HG03575 (cell line): ENCODE measurements at regions not wholly inside any gene's neighbourhood (a gene's known extent, or its start where the extent isn't known, plus 50 kb on each side); places are given as distances from the start of the nearest gene placed in this dataset.
"Not testable (repeated sequence)": the region's sequence is repeated elsewhere in the genome, so short reads cannot be mapped to it uniquely, and the experiment has no call there.

ENCODE experiments used
- ATAC-seq: cut with Tn5 transposase; IDR thresholded peaks from one replicate; pipeline ENCODE4 v1.9.1; 2021; ENCODE audit not compliant: unreplicated experiment, insufficient number of reproducible peaks, low FRiP score; ENCODE audit errors: extremely low read depth

DNA sequence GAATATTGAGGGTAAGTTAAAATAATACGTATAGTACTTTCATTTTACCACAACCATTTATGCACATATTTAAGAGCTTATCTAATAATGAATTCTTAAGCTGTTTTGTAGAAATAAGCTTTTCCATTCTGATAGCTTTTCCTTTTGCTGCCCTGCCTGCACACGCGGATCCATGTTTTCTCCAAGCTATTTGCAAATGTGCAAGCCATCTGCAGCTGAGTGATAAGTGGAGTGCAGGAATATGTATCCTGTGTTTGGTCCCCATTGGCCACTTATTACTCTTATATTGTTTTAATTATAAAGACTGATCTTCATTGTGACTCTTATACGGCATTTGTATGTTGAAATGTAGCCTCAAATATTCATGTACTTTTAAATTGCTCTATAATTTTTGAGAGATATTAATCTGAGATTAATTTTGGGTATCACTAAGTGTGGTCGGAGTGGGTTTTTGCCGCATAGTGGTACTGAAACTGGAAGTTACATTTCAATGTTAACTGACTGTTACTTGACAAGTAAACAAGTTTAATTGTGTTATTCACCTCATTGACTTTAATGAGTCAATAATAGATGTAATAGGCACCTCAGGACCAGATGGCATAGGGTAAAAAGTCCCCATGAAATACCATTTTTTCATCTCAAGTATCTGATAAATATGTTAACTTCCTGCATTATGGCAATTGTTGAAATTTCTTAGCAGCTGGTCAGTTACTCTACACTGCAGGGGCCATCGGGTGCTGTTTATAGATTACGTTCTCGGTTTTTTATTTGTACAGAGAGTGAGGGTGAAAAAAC lies 1567.4 kb downstream of the EFNB2 start:
- ATAC-seq: no peak

DNA sequence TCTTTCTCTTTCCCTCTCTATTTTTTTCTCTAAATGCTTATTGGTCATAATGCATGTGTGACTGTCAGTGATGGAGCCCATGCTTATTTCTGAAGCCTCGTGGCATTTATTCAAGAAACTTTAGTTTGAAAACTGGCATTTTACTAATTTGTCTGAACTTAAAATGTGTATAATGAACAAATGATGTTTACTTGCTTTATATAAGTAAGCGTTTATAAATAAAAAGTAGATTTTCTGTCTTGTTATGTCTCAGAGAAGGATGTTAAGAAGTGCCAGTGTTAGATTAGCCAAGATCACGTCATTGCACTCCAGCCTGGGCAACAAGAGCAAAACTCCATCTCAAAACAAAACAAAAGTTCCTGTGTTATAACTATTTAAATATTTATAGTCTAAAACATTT lies 1568.1 kb downstream of the EFNB2 start:
- ATAC-seq: no peak

DNA sequence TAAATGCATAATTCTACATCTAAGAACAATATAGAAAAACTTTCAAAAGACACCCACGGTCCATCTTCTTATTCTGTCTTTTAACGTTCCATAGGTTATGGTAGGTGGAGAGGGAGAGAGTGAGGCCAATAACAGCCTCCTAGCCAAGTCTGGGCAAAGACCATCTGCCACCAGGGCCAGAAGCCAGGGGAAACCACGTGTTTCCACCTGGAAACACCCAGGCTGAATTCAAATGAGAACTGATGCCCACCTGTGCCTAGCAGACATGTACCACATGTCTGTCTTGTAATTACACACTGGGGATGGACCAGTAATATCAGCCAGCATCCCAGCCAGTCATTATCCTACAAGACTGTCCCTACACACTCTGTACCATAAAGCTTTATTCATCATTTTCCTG lies 1573.1 kb downstream of the EFNB2 start:
- no peak for ATAC-seq

DNA sequence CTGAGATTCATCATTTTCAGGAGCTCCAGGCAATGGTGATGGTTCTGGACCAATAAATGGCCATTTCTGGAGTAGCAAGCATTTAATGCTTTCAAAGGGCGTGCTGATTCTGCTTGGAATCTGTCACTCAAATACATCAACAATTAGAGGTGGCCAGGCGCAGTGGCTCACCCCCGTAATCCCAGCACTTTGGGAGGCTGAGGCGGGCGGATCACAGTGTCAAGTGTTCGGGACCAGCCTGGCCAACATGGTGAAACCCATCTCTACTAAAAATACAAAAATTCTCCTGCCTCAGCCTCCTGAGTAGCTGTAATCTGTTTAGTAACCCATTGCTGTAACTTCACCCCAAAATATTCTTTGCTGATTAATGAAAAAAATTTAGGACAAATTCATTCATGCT lies 1574.2 kb downstream of the EFNB2 start:
- no peak for ATAC-seq

DNA sequence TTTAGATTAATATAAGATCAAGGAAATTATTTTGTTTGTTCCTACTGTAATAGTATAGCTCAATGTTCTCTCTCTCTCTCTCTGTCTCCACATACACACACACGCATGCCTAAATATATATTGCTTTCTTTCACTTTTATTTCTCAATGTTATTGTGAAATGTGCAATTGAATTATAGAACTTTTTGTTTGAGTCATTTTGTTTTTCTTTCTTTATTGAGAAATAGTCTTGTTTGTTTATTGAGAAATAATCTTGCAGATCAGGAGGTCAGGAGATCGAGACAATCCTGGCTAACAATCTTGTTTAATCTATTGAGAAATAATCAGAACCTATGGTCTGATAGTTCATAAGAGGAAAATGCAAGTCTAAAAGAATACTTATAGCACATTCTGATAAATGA lies 1581.3 kb downstream of the EFNB2 start:
- no peak for ATAC-seq

DNA sequence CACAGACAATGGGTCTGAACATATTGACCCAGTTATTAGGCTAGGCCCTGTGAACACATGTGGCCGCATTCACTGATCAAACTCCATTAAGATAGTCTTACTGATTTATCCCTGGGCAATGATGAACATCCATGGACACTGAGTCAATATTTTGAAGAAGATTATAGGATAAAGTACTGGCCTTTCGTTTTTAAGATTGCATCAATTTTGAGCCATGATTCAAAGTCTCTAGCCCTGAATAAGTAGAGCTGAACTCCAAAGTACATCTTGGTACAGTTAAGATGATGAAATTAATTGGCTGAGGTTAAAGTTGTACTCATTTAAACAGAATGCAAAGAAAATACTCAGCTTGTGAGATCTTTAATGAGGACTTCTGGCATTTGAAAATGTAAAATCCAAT lies 1581.9 kb downstream of the EFNB2 start:
- ATAC-seq: no peak

DNA sequence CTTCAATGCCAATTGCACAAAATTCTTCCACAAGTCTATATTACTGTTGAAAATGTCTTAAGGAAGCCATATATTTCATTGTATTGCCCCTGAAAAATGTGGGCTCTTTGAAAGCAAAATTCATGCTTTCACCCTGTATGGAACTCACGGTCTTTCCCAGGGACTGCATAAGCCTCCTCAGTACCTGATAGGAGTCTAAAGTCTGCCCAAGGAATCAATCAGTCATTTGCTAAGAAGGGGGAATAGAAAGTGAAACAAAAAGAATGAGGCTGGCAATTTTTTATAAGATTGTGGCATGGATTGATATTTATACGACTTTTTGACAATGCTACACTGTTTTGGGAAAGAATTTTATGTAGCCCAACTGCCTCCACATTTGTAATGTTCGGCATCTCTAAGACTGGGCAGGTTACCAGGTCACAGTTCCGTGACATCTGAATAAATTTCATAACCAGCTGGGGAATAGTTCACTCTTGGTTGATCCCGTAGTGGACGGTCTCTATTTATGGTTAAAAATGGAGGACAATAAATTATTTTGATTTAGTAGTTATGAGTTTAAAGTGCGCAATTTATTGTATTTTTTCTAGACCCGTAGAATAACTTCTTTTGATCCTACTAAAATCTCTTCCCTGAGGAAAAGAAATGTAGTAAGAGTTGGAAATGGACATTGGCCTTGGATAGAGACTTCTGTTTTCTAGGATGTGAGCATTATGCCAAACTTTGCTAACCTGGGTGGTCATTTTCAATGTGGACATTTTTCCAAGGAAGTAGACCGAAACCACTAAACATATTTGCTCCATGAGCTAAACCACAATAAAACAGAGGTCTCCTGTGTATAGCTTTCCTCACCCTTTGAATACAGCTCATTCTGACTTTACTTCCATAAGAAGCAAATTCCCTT lies 1585.4 kb downstream of the EFNB2 start:
- no peak for ATAC-seq

DNA sequence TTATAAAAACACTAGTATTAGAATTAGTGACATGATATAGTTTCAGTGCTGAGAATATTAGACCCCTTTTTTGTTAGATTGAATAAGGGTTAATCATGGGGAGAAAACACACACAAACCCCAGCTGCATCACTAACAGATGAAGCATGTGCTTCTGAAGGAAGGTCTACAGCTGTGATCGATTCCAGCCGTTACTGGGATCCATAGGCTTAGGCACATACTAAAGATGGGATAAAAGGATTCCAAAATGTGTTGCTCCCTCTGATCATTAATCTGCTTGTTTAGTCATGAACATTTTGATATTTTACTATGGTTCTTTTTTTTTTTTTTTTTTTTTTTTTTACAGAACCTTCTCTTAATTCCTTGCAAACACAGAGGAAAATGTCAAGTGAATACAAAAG lies 1591.3 kb downstream of the EFNB2 start:
- ATAC-seq: no peak

DNA sequence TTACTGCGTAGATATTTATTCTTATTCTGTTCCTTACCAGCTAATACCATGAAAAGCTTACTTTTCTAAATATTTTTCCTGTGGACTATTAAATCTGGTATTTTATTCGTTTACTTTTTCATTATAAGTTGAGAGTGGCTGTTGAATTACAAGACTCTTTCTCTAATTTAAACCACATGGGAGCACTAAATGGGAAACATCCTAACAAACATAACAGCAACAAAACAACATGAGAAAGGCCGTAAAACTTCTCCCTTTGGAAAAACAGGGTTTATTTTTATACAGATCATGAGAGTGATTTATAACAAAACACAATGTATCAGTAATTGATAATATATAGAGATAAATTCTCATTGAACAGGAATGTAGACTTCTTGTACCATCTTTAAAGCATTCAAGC lies 1592.1 kb downstream of the EFNB2 start:
- no peak for ATAC-seq

DNA sequence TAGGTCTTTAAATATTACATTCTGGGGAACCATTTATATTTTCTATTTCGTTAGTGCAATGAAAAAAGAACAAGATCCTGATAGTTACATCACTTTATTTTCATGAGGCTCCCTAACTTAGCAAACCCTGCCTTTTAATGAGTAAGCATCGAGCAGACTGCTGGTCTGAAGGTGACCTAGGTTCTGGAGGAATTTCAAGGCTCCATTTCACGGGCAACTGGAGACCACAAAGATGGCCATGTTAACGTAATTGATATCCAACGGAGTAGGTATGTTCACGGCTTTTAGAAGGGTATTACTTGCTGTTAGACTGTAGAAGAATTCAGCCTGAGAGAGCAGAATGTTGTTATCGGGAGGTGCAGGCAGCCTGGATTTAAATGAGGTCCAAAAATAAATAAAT lies 1597.6 kb downstream of the EFNB2 start:
- ATAC-seq: no peak

DNA sequence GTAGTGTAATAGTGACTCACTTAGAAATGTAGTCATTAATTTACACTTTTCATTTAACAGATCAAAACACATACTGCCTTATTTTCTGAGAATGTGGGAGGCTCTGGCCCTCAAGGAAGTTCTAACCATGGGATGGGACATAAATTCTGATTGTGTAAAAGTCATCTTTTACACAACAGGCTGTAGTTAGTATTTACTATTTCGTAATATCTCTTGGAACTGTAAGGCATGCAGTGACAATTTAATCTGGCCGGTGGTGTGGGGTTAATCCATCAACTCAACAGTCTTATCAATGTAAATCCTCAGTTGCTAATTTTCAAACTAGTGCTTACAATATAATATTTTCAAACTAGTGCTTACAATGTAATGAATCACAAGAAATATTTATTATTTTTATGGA lies 1599.2 kb downstream of the EFNB2 start:
- no peak for ATAC-seq

DNA sequence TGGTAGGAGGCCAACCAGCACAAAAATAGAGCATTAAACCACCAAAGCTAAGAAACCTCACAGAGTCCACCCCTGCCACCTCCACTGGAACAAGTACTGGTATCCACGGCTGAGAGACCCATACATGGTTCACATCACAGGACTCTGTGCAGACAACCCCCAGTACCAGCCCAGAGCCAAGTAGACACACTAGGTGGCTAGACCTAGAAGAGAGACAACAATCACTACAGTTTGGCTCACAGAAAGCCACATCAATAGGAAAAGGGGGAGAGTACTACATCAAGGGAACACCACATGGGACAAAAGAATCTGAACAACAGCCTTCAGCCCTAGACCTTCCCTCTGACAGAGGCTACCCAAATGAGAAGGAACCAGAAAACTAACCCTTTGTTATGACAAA lies 1614.9 kb downstream of the EFNB2 start:
- ATAC-seq: not testable (repeated sequence)

DNA sequence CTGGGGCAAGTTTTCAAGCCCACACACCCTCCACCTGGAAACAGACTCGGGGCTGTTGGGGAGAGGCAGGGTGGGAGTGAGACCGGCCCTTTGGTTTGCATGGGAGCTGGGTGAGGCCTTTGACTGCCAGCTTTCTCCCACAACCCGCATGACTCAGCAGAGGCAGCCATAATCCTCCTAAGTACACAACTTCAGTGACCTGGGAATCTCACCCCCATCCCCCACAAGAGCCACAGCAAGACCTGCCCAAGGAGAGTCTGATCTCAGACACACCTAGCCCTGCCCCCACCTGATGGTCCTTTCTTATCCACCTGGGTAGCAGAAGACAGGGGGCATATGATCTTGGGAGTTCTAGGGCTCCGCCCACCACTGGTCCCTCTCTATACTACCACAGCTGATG lies 1615.4 kb downstream of the EFNB2 start:
- ATAC-seq: no peak

DNA sequence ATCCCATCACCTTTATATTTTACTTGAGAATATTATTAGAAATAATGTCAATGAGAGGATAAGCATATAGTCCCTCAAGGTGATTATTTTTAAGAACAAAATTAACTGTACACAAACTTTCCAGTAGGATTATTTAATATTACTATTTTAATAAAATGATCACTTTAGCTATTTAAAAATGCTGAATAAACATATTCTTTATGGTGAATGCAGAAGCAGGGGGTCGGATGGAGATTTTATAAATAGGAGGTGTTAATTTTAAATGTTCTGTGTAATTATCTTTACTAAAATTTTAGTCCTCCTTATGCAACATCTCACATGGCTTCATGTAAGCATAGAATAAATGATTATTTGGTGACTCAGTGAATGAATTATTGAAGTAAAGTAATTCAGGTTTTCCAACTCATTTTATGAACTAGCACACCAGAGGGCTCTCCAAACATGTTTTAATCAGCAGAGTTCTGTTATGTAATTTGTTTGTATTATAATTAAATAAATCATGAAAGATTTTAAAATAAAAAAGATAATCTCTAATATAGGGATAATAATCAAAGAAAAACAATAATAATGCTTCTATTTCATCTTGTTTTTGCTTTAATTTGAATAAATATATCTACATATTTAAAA lies 1635.2 kb downstream of the EFNB2 start:
- ATAC-seq: no peak

DNA sequence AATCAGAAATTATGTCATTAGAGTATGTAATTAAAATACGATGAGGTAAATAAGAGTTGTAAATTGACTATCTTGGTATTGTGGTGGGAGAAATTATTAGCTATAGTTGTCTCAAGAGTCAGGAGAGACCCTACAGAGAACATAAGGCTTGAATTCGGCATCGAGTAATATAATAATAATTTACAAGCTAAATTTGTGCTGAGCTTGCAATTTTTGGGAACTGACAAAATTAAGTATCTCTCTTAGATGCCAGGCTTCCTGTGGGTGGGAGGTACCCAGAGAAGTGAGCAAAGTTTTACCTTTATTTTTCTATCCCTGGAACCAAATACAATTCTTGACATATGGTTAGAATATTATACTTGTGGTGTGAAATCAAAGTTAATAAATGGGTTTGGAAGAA lies 1637.0 kb downstream of the EFNB2 start:
- no peak for ATAC-seq

DNA sequence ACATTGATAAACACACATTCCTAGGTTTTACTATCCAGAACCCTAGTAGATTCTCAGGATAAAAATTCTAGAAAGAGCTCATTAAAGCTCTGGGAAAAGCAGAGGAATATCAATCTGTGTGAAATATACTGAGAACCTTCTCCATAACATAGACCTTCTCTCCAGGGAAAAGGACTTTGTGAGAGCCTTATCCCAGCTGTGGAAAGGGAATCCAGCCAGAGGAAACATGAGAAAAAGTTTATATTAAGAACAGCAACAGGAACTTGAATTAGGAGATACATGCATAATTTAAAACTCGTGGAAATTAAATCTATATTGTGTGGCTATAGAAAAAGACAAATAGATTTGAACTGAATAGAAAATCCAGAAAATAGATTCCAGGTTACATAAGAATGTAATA lies 1639.9 kb downstream of the EFNB2 start:
- no peak for ATAC-seq

DNA sequence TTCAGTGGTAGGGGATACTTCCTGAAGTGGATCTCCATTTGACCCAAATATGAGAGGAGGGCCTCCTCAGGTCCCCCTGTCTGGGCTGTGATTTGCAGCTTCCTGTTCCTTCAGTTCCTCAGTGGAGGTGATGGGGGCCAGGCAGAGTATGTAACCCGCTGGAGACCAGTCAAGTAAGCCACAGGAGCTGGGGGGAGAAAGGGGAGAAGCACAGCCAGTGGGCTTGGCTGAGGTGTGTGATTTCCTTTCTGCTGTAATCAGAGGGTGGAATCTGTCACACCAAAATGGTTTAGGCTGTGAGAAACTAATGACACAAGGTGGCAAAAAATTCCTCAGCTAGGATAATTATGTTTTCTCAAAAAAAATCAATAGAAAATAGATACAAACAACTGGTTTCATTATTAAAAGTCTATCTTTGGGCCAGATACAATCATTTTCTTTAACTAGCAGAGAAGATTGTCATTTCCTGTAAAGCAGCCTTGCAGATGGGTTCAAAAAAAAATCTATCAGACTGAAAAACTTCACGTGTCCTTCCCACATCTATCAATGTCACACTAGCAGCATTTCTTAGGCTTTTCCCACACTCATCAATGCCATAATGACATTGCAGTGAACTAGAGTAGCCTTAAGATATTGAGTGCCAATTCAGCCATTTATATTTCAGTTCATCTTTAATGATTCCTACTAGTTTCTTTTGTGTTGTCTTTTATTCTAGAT lies 1660.3 kb downstream of the EFNB2 start:
- no peak for ATAC-seq

DNA sequence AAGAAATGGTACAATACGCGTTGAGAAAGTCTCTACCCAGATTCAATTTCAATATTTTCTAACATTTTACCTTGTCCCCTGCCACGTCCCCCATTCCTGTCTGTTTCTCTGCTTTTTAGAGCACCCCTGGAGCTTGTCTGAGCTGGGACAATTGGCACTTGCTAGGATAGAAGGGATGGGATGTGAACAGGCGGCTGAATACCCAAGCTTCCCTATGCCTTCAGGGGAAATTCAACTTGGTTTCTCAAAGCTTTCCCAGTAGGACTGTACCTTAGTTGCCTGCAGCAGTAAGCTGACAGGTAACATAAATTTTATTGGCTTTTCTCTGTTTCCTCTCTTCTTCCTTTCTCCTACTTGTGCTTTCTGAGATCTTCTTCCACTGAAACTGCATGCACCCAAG lies 1663.3 kb downstream of the EFNB2 start:
- no peak for ATAC-seq

DNA sequence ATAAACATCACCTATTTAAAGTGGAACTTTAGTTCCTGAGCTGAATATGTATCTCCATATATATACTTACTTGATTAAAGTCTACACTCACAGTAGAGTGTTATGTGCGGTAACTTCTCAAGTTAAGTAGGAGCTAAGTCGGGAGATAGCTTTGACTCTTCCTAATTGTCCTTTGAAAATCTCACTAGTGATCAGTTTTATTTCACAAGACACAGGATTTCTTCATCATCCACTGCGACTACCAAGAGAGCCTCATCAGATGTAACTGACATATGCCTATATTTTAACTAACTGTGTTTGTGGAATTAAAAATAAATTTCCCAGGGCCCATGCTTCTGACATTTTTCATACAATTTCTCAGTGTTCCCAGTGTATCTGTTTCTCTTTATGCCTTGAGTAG lies 1664.0 kb downstream of the EFNB2 start:
- no peak for ATAC-seq
